SK-N-SH treated with all-trans-retinoic acid at 6 μM for 48 hours (cell line): ENCODE measurements at regions not wholly inside any gene's neighbourhood (a gene's known extent, or its start where the extent isn't known, plus 50 kb on each side); places are given as distances from the start of the nearest gene placed in this dataset.
A peak's percentile ranks its signal among the peaks of the same experiment; 100 is the strongest.

Source experiments
- ATAC-seq: fragments of 200-7000 bp; cut with Tn5 transposase; 3 replicates; pipeline ENCODE4 v1.9.1; 2020; ENCODE audit warnings: mild to moderate bottlenecking, moderate library complexity
- ARNTL ChIP-seq: fragments of 450-650 bp; formaldehyde crosslinking; IDR thresholded peaks from 2 replicates; pipeline ENCODE4 v1.5.0; 2020; ENCODE audit warnings: low read depth, mild to moderate bottlenecking, moderate library complexity, borderline replicate concordance
- BACH2 ChIP-seq: fragments of 250-450 bp; sonication (Bioruptor Pico); IDR thresholded peaks from 2 replicates; pipeline ENCODE4 v1.9.0; 2021; ENCODE audit warnings: mild to moderate bottlenecking, borderline replicate concordance
- CREB5 ChIP-seq: fragments of 250-450 bp; sonication (Bioruptor Pico); IDR thresholded peaks from 2 replicates; pipeline ENCODE4 v1.5.1; 2020; ENCODE audit warnings: low read depth, mild to moderate bottlenecking, moderate library complexity
- CSDC2 ChIP-seq: fragments of 250-450 bp; sonication (Bioruptor Pico); IDR thresholded peaks from 2 replicates; pipeline ENCODE4 v1.5.0; 2020; ENCODE audit warnings: mild to moderate bottlenecking, moderate library complexity
- CSRNP3 ChIP-seq: fragments of 250-450 bp; sonication (Bioruptor Pico); IDR thresholded peaks from 2 replicates; pipeline ENCODE4 v1.5.1; 2021; ENCODE audit warnings: mild to moderate bottlenecking, moderate library complexity
- ESRRG ChIP-seq: fragments of 250-450 bp; sonication (Bioruptor Pico); IDR thresholded peaks from 2 replicates; pipeline ENCODE4 v1.6.1; 2021; ENCODE audit warnings: mild to moderate bottlenecking
- GLIS3 ChIP-seq: fragments of 250-450 bp; sonication (Bioruptor Pico); IDR thresholded peaks from 2 replicates; pipeline ENCODE4 v1.5.0; 2020; ENCODE audit warnings: mild to moderate bottlenecking, moderate library complexity
- ISL1 ChIP-seq: fragments of 250-450 bp; sonication (Bioruptor Pico); IDR thresholded peaks from 2 replicates; pipeline ENCODE4 v2.1.2; 2022; ENCODE audit warnings: mild to moderate bottlenecking, moderate library complexity
- OSR1 ChIP-seq: fragments of 250-450 bp; sonication (Bioruptor Pico); IDR thresholded peaks from 2 replicates; pipeline ENCODE4 v1.8.0; 2022; ENCODE audit warnings: moderate library complexity, mild to moderate bottlenecking, inconsistent platforms
- POU6F1 ChIP-seq: fragments of 250-450 bp; sonication (Bioruptor Pico); IDR thresholded peaks from 2 replicates; pipeline ENCODE4 v1.8.0; 2021; ENCODE audit warnings: low read depth, mild to moderate bottlenecking, moderate library complexity, borderline replicate concordance
- PPARA ChIP-seq: fragments of 250-450 bp; sonication (Bioruptor Pico); IDR thresholded peaks from 2 replicates; pipeline ENCODE4 v1.5.0; 2020; ENCODE audit warnings: mild to moderate bottlenecking, borderline replicate concordance
- RARB ChIP-seq: fragments of 250-450 bp; sonication (Bioruptor Pico); IDR thresholded peaks from 2 replicates; pipeline ENCODE4 v1.8.0; 2021; ENCODE audit warnings: mild to moderate bottlenecking, moderate library complexity
- SNAI2 ChIP-seq: fragments of 250-450 bp; sonication (Bioruptor Pico); IDR thresholded peaks from 2 replicates; pipeline ENCODE4 v1.5.0; 2020; ENCODE audit warnings: mild to moderate bottlenecking, moderate library complexity
- TCF4 ChIP-seq: fragments of 250-450 bp; sonication (Bioruptor Pico); IDR thresholded peaks from 2 replicates; pipeline ENCODE4 v1.8.0; 2021; ENCODE audit warnings: mild to moderate bottlenecking, moderate library complexity, borderline replicate concordance
- TOX ChIP-seq: fragments of 250-450 bp; sonication (Bioruptor Pico); IDR thresholded peaks from 2 replicates; pipeline ENCODE4 v1.8.0; 2021; ENCODE audit warnings: mild to moderate bottlenecking, moderate library complexity, borderline replicate concordance
- ZC3H10 ChIP-seq: fragments of 250-450 bp; sonication (Bioruptor Pico); IDR thresholded peaks from 2 replicates; pipeline ENCODE4 v1.5.1; 2021; ENCODE audit warnings: mild to moderate bottlenecking, moderate library complexity
- ZFP30 ChIP-seq: fragments of 450-650 bp; formaldehyde crosslinking; IDR thresholded peaks from 2 replicates; pipeline ENCODE4 v1.5.0; 2022; ENCODE audit warnings: mild to moderate bottlenecking, moderate library complexity
- ZNF565 ChIP-seq: fragments of 450-650 bp; formaldehyde crosslinking; conservative IDR thresholded peaks from 2 replicates; pipeline ENCODE4 v1.5.0; 2020; ENCODE audit warnings: low read depth, mild to moderate bottlenecking, moderate library complexity
- ZNF70 ChIP-seq: fragments of 450-650 bp; formaldehyde crosslinking; IDR thresholded peaks from 2 replicates; pipeline ENCODE4 v1.5.0; 2020; ENCODE audit warnings: mild to moderate bottlenecking, moderate library complexity
- ZNF8 ChIP-seq: fragments of 450-650 bp; formaldehyde crosslinking; IDR thresholded peaks from 2 replicates; pipeline ENCODE4 v1.5.0; 2020; ENCODE audit warnings: mild to moderate bottlenecking, moderate library complexity
- TF ChIP-seq, protein P1 (sequence below): fragments of 250-450 bp; sonication (Bioruptor Pico); IDR thresholded peaks from 2 replicates; pipeline ENCODE4 v1.8.0; 2020; ENCODE audit warnings: mild to moderate bottlenecking, moderate library complexity, borderline replicate concordance
- TF ChIP-seq, protein P2 (sequence below): fragments of 250-450 bp; sonication (Bioruptor Pico); IDR thresholded peaks from 2 replicates; pipeline ENCODE4 v1.5.0; 2020; ENCODE audit warnings: mild to moderate bottlenecking, moderate library complexity

GRCh38 chr7:21251151-21251800, 176.6 kb upstream of the SP4 start:
- TF ChIP-seq POU6F1 (CRISPR knock-in tag), result no peak
- no peak for TF ChIP-seq TCF4 (CRISPR knock-in tag)
- no peak for TF ChIP-seq ZNF565
- TF ChIP-seq BACH2 (CRISPR knock-in tag), result no peak
- TF ChIP-seq GLIS3 (CRISPR knock-in tag), result no peak
- TF ChIP-seq, protein P1, sequence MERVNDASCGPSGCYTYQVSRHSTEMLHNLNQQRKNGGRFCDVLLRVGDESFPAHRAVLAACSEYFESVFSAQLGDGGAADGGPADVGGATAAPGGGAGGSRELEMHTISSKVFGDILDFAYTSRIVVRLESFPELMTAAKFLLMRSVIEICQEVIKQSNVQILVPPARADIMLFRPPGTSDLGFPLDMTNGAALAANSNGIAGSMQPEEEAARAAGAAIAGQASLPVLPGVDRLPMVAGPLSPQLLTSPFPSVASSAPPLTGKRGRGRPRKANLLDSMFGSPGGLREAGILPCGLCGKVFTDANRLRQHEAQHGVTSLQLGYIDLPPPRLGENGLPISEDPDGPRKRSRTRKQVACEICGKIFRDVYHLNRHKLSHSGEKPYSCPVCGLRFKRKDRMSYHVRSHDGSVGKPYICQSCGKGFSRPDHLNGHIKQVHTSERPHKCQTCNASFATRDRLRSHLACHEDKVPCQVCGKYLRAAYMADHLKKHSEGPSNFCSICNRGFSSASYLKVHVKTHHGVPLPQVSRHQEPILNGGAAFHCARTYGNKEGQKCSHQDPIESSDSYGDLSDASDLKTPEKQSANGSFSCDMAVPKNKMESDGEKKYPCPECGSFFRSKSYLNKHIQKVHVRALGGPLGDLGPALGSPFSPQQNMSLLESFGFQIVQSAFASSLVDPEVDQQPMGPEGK, result no peak
- no peak for TF ChIP-seq CSRNP3 (CRISPR knock-in tag)
- no peak for TF ChIP-seq OSR1 (CRISPR knock-in tag)
- no peak for TF ChIP-seq ZNF8 (CRISPR knock-in tag)
- no peak for TF ChIP-seq ZFP30 (CRISPR knock-in tag)
- TF ChIP-seq, protein P2, sequence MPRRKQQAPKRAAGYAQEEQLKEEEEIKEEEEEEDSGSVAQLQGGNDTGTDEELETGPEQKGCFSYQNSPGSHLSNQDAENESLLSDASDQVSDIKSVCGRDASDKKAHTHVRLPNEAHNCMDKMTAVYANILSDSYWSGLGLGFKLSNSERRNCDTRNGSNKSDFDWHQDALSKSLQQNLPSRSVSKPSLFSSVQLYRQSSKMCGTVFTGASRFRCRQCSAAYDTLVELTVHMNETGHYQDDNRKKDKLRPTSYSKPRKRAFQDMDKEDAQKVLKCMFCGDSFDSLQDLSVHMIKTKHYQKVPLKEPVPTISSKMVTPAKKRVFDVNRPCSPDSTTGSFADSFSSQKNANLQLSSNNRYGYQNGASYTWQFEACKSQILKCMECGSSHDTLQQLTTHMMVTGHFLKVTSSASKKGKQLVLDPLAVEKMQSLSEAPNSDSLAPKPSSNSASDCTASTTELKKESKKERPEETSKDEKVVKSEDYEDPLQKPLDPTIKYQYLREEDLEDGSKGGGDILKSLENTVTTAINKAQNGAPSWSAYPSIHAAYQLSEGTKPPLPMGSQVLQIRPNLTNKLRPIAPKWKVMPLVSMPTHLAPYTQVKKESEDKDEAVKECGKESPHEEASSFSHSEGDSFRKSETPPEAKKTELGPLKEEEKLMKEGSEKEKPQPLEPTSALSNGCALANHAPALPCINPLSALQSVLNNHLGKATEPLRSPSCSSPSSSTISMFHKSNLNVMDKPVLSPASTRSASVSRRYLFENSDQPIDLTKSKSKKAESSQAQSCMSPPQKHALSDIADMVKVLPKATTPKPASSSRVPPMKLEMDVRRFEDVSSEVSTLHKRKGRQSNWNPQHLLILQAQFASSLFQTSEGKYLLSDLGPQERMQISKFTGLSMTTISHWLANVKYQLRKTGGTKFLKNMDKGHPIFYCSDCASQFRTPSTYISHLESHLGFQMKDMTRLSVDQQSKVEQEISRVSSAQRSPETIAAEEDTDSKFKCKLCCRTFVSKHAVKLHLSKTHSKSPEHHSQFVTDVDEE (CRISPR knock-in tag), result no peak
- TF ChIP-seq CSDC2, result no peak
- no peak for TF ChIP-seq TOX (CRISPR knock-in tag)
- no peak for TF ChIP-seq SNAI2 (CRISPR knock-in tag)
- TF ChIP-seq ESRRG, result no peak
- ATAC-seq, result no peak

DNA sequence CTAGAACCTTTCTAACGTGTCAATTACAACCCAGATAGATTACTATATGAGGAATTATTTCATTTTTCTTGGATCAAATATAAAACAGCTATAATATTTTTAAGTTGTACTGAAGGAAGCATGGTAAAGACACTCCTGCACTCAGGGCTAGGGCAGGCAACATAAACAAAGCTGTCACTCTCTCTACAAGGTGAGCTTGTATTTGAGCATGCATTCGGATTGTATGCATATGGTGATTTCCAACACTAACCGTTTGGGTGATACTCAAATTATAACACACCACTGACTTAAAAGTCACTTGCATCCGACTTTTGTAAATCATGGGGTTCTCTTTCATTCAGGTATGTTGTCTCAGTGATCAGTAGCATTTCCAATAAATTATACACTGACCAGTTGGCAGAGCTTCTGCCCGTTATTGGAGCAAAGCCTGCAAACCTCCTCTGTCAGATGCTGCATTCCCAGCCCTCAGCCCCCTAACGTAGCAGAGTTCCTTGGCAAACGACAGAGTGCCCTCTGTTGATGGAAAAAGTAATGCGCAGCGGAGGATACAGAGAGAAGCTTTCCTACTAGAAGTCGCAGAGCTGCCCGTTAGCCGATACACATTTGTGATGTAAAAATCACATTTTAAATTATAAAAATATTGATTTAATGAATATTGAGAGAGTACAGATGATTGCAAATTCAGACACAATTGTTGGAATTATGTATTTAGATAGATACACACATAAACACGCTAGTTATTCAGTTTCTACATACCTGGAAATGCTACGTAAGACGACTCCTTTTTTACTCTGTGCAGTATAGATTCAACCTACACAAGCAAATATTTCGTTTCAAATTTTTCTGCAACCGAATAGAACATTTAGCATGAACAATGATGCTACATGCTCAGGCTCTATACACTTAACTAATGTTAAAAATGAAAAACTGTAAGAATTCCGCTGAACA, 173.9 kb upstream of the SP4 start:
- TF ChIP-seq PPARA, result no peak
- TF ChIP-seq POU6F1 (CRISPR knock-in tag), result no peak
- no peak for TF ChIP-seq ZNF8 (CRISPR knock-in tag)
- TF ChIP-seq ARNTL, result no peak
- no peak for TF ChIP-seq CREB5 (CRISPR knock-in tag)
- no peak for TF ChIP-seq ZFP30 (CRISPR knock-in tag)
- TF ChIP-seq ZC3H10 (CRISPR knock-in tag), result no peak
- no peak for TF ChIP-seq ESRRG
- no peak for TF ChIP-seq ZNF70
- TF ChIP-seq RARB (CRISPR knock-in tag), result no peak
- TF ChIP-seq TOX (CRISPR knock-in tag), result no peak
- TF ChIP-seq CSDC2, result no peak
- TF ChIP-seq ISL1 (CRISPR knock-in tag), result no peak
- TF ChIP-seq CSRNP3 (CRISPR knock-in tag), result no peak
- ATAC-seq, result peak; percentile 99
